Activated T-cell treated with anti-CD3 and anti-CD28 coated beads for 1 hour (primary cell): ENCODE measurements at regions not wholly inside any gene's neighbourhood (a gene's known extent, or its start where the extent isn't known, plus 50 kb on each side); places are given as distances from the start of the nearest gene placed in this dataset.

Experiments used
- DNase-seq: peaks from one replicate; pipeline ENCODE4 v3.0.0-alpha.2; 2020; ENCODE audit warnings: low read depth

GRCh38 chr3:24596626-24597025 is 102.0 kb upstream of the THRB start:
- DNase-seq = no peak

- no peak for DNase-seq
Observed at GRCh38 chr3:24598695-24599470, 104.2 kb upstream of the THRB start.

GRCh38 chr3:24601066-24601939 is 106.7 kb upstream of the THRB start:
- DNase-seq = no peak

- DNase-seq = no peak
Observed at GRCh38 chr3:24604215-24604614, 109.6 kb upstream of the THRB start.

- no peak for DNase-seq
Observed at GRCh38 chr3:24605511-24606028, 110.9 kb upstream of the THRB start.

GRCh38 chr3:24607281-24607680 is 112.6 kb upstream of the THRB start:
- no peak for DNase-seq

- no peak for DNase-seq
Observed at GRCh38 chr3:24608701-24609390, 114.2 kb upstream of the THRB start.

- no peak for DNase-seq
Observed at GRCh38 chr3:24614359-24614758, 119.7 kb upstream of the THRB start.

GRCh38 chr3:24615177-24615576 is 120.5 kb upstream of the THRB start:
- no peak for DNase-seq

- no peak for DNase-seq
Observed at GRCh38 chr3:24616110-24616829, 121.6 kb upstream of the THRB start.

- DNase-seq = no peak
Observed at GRCh38 chr3:24622138-24622537, 127.5 kb upstream of the THRB start.

GRCh38 chr3:24622696-24623225 is 128.1 kb upstream of the THRB start:
- no peak for DNase-seq

GRCh38 chr3:24623657-24624056 is 129.0 kb upstream of the THRB start:
- DNase-seq = no peak

GRCh38 chr3:24624938-24625681 is 130.5 kb upstream of the THRB start:
- no peak for DNase-seq

GRCh38 chr3:24628523-24629258 is 134.0 kb upstream of the THRB start:
- no peak for DNase-seq

- no peak for DNase-seq
Observed at GRCh38 chr3:24631481-24631880, 136.8 kb upstream of the THRB start.

GRCh38 chr3:24639061-24639460 is 144.4 kb upstream of the THRB start:
- DNase-seq = no peak

- DNase-seq = no peak
Observed at GRCh38 chr3:24639481-24640329, 145.1 kb upstream of the THRB start.

GRCh38 chr3:24640330-24640877 is 145.8 kb upstream of the THRB start:
- no peak for DNase-seq
